ENCODE measurements at regions not wholly inside any gene's neighbourhood (a gene's known extent, or its start where the extent isn't known, plus 50 kb on each side); places are given as distances from the start of the nearest gene placed in this dataset.
A peak's percentile ranks its signal among the peaks of the same experiment; 100 is the strongest.

- no CpG with 5 or more reads among the region's 1 CpG for WGBS (ENCODE audit: insufficient coverage)
- Histone ChIP-seq H3K36me3 (ENCODE audit: control insufficient read depth, insufficient read depth, low read length) (no peaks in the 10 kb centered on the region), H3K27ac (ENCODE audit: low read length) (no peak overlapping the region), H3K4me1 (ENCODE audit: control insufficient read depth, insufficient read depth, low read length) (no peaks in the 10 kb centered on the region), H3K4me3 (ENCODE audit: low read length) (no peak overlapping the region), H3K27me3 (ENCODE audit: control insufficient read depth, insufficient read depth, low read length) (no peaks in the 10 kb centered on the region), H3K9me3 (replicated peaks; ENCODE audit: control insufficient read depth, low read depth, low read length) (no peaks in the 10 kb centered on the region)
- DNase-seq: no peak
Observed at GRCh38 chr14:40452674-40453073, 1020.4 kb upstream of the FBXO33 start.

DNA sequence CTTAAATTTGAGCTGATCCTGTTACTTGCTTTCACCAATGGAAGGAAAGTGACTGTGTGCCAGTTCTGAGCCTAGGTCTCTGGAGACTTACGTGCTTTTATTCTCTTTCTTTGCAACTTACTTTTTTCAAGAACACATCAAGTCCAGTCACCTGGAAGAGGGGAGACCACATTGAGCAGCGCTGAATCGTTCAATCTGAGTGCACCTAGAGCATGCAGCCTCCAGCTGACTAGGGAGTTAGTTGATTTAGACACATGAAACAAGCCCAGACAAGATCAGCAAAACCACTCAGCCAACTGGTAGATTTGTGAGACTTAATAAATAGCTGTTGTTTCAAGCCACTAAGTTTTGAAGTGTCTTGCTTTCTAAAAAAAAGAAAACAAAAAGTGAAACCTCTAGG, 1014.8 kb upstream of the FBXO33 start:
- no peak overlapping the region for H3K27ac ChIP-seq (ENCODE audit: low read length)
- DNase-seq: no peak
- H3K4me1 ChIP-seq (ENCODE audit: control insufficient read depth, insufficient read depth, low read length): no peaks in the 10 kb centered on the region
- no peaks in the 10 kb centered on the region for H3K36me3 ChIP-seq (ENCODE audit: control insufficient read depth, insufficient read depth, low read length)
- no peaks in the 10 kb centered on the region for H3K9me3 ChIP-seq (replicated peaks; ENCODE audit: control insufficient read depth, low read depth, low read length)
- no peak overlapping the region for H3K4me3 ChIP-seq (ENCODE audit: low read length)
- no CpG with 5 or more reads among the region's 3 CpGs for WGBS (ENCODE audit: insufficient coverage)
- no peaks in the 10 kb centered on the region for H3K27me3 ChIP-seq (ENCODE audit: control insufficient read depth, insufficient read depth, low read length)

- H3K36me3 ChIP-seq (ENCODE audit: control insufficient read depth, insufficient read depth, low read length): no peaks in the 10 kb centered on the region
- no peaks in the 10 kb centered on the region for H3K4me1 ChIP-seq (ENCODE audit: control insufficient read depth, insufficient read depth, low read length)
Observed at GRCh38 chr14:40445020-40445419, 1012.8 kb upstream of the FBXO33 start.

DNA sequence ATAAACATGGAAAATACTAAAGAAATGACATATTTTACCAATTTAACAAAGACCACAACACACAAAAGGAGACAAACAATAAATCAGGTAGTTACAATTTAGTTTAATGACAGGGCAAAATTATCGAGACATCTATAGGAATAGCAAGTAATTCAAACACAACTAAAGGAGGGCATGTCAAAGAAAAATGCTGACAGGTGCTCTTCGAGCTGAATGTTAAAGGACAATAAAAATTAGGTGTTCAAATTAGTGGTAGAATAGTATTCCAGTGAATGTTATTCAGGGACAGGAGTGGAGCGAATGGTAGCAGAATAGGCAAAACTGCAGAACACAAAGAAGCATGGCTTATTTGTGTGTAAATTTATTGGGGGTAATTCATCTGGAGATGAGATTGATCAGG, 1004.3 kb upstream of the FBXO33 start:
- WGBS (ENCODE audit: insufficient coverage): 100% methylated on average over 1 of the region's 3 CpGs
- H3K36me3 ChIP-seq (ENCODE audit: control insufficient read depth, insufficient read depth, low read length): no peaks in the 10 kb centered on the region
- H3K27ac ChIP-seq (ENCODE audit: low read length): no peak overlapping the region
- no peaks in the 10 kb centered on the region for H3K9me3 ChIP-seq (replicated peaks; ENCODE audit: control insufficient read depth, low read depth, low read length)
- DNase-seq: no peak
- no peak overlapping the region for H3K4me3 ChIP-seq (ENCODE audit: low read length)
- H3K4me1 ChIP-seq (ENCODE audit: control insufficient read depth, insufficient read depth, low read length): no peaks in the 10 kb centered on the region
- no peaks in the 10 kb centered on the region for H3K27me3 ChIP-seq (ENCODE audit: control insufficient read depth, insufficient read depth, low read length)

More at GRCh38 chr14:40445020-40445419, 1012.8 kb upstream of the FBXO33 start:
- no peak for DNase-seq
- no peaks in the 10 kb centered on the region for H3K27me3 ChIP-seq (ENCODE audit: control insufficient read depth, insufficient read depth, low read length)
- no peak overlapping the region for H3K27ac ChIP-seq (ENCODE audit: low read length)
- no peaks in the 10 kb centered on the region for H3K9me3 ChIP-seq (replicated peaks; ENCODE audit: control insufficient read depth, low read depth, low read length)
- no peak overlapping the region for H3K4me3 ChIP-seq (ENCODE audit: low read length)
- 94% methylated on average over 2 of the region's 5 CpGs for WGBS (ENCODE audit: insufficient coverage)

GRCh38 chr14:40417777-40418401, 985.7 kb upstream of the FBXO33 start:
- H3K27me3 ChIP-seq (ENCODE audit: control insufficient read depth, insufficient read depth, low read length): no peaks in the 10 kb centered on the region
- DNase-seq: peak; percentile 11
- no peak overlapping the region for H3K27ac ChIP-seq (ENCODE audit: low read length)
- H3K4me1 ChIP-seq (ENCODE audit: control insufficient read depth, insufficient read depth, low read length): no peaks in the 10 kb centered on the region
- 60% methylated on average over 1 of the region's 6 CpGs for WGBS (ENCODE audit: insufficient coverage)
- no peaks in the 10 kb centered on the region for H3K36me3 ChIP-seq (ENCODE audit: control insufficient read depth, insufficient read depth, low read length)
- no peak overlapping the region for H3K4me3 ChIP-seq (ENCODE audit: low read length)
- H3K9me3 ChIP-seq (replicated peaks; ENCODE audit: control insufficient read depth, low read depth, low read length): no peaks in the 10 kb centered on the region

DNA sequence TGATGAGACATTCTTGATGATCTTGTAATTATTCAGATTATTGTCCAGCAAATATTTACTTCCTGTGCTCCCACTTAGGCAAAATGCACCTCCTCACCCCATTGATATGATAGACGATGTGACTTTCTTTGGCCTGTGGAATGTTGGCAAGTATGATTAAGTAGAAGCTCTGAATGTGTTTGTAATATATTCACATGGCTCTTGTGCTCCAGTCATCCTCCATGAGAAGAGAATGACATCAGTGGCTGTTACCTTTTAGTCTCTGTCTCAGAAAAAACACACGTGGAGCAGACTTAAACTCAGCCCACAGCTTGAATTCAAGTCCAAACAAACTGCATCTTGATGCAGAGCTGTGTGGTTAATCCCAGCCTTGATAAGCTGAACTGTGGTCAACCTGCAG, 984.3 kb upstream of the FBXO33 start:
- Histone ChIP-seq H3K4me3 (ENCODE audit: low read length) (no peak overlapping the region), H3K27ac (ENCODE audit: low read length) (no peak overlapping the region), H3K4me1 (ENCODE audit: control insufficient read depth, insufficient read depth, low read length) (no peaks in the 10 kb centered on the region), H3K27me3 (ENCODE audit: control insufficient read depth, insufficient read depth, low read length) (no peaks in the 10 kb centered on the region), H3K36me3 (ENCODE audit: control insufficient read depth, insufficient read depth, low read length) (no peaks in the 10 kb centered on the region), H3K9me3 (replicated peaks; ENCODE audit: control insufficient read depth, low read depth, low read length) (no peaks in the 10 kb centered on the region)
- no CpG with 5 or more reads among the region's 2 CpGs for WGBS (ENCODE audit: insufficient coverage)
- DNase-seq: no peak

- H3K27me3 ChIP-seq (ENCODE audit: control insufficient read depth, insufficient read depth, low read length): no peaks in the 10 kb centered on the region
Observed at GRCh38 chr14:40414386-40414785, 982.2 kb upstream of the FBXO33 start.

DNA sequence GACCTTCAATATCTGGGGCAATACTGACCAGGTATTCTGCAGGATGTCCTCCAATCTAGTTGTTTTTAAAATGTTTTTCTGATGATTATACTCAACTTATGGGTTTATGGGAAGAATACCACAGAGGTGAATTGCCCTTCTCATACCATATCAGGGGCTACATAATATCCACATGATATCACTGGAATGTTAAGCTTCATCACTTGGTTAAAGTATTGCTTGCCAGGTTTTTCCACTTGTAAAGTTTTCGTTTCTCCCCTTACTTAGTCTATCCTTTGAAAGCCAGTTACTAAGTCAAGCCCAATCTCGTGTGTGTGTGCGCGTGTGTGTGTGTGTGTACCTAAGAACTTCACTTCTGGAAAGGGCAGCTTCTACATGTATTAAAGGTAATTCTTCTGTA, 980.9 kb upstream of the FBXO33 start:
- Histone ChIP-seq H3K9me3 (replicated peaks; ENCODE audit: control insufficient read depth, low read depth, low read length) (peaks cover 5% of the 10 kb centered on the region), H3K4me3 (ENCODE audit: low read length) (no peak overlapping the region), H3K27me3 (ENCODE audit: control insufficient read depth, insufficient read depth, low read length) (no peaks in the 10 kb centered on the region), H3K4me1 (ENCODE audit: control insufficient read depth, insufficient read depth, low read length) (no peaks in the 10 kb centered on the region), H3K27ac (ENCODE audit: low read length) (no peak overlapping the region), H3K36me3 (ENCODE audit: control insufficient read depth, insufficient read depth, low read length) (no peaks in the 10 kb centered on the region)
- no CpG with 5 or more reads among the region's 4 CpGs for WGBS (ENCODE audit: insufficient coverage)
- DNase-seq: peak; percentile 5

More at GRCh38 chr14:40414386-40414785, 982.2 kb upstream of the FBXO33 start:
- WGBS (ENCODE audit: insufficient coverage): 11% methylated on average over 1 of the region's 2 CpGs
- Histone ChIP-seq H3K4me3 (ENCODE audit: low read length) (no peak overlapping the region), H3K36me3 (ENCODE audit: control insufficient read depth, insufficient read depth, low read length) (no peaks in the 10 kb centered on the region), H3K9me3 (replicated peaks; ENCODE audit: control insufficient read depth, low read depth, low read length) (no peaks in the 10 kb centered on the region), H3K4me1 (ENCODE audit: control insufficient read depth, insufficient read depth, low read length) (no peaks in the 10 kb centered on the region), H3K27ac (ENCODE audit: low read length) (no peak overlapping the region)
- peak; percentile 34 for DNase-seq

DNA sequence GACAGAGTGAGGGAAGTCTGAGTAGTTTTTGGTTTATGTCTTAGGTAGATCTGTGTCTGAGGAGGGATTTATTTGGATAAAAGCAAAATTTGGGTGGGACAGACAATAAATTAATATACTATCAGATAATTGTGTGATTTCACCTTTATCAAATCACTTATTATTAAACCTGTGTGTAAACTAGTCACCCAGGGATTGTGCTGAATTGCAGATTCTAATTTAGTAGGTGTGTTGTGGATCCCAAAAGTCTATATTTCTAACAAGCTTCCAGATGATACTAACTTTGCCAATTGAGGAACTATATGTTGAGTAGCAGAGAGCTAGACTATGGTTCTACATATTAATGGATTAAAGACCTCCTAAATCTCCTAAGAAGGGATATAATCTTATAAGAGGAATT, 978.5 kb upstream of the FBXO33 start:
- H3K4me3 ChIP-seq (ENCODE audit: low read length): no peak overlapping the region
- no peaks in the 10 kb centered on the region for H3K27me3 ChIP-seq (ENCODE audit: control insufficient read depth, insufficient read depth, low read length)
- peaks cover 12% of the 10 kb centered on the region for H3K9me3 ChIP-seq (replicated peaks; ENCODE audit: control insufficient read depth, low read depth, low read length)
- H3K4me1 ChIP-seq (ENCODE audit: control insufficient read depth, insufficient read depth, low read length): no peaks in the 10 kb centered on the region
- H3K36me3 ChIP-seq (ENCODE audit: control insufficient read depth, insufficient read depth, low read length): no peaks in the 10 kb centered on the region
- H3K27ac ChIP-seq (ENCODE audit: low read length): no peak overlapping the region
- no peak for DNase-seq

DNA sequence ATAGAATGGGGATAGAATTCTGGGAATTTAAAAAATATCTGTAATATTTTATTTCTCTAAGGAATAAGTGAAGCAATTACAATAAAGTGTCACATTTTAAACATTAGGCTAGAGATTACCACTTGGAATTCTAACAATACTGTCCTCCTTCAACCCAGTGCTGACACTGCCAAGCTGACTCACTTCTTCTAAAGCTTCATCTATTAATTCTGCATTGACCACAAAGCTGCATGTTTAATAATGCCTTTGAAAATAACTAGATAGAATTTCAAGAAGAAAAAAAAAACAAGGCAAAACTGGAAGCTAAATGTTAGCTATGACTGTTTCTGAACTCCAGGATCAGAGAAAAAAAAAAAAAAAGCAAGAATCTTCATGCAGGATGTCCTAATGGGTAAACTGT, 970.7 kb upstream of the FBXO33 start:
- no peak overlapping the region for H3K4me3 ChIP-seq (ENCODE audit: low read length)
- peaks cover 5% of the 10 kb centered on the region for H3K9me3 ChIP-seq (replicated peaks; ENCODE audit: control insufficient read depth, low read depth, low read length)

DNA sequence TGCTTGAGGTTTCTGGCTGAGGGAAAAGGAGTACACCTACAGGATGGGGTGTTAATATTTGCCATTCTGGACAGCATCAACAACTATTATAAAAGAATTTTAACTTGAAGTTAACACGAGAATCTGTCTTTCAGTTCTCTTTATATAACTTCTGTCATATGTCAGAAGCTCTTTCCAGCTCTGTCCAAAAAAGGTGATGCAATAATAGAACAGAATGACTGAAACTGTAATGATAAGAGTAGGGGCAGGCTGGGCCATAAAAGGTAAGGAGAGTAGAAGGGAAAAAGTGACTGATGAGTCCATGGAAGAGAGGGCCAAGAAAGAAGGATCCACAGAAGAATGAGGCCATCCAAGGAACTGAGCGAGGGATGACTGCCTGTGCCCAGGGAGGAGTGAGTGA, 966.7 kb upstream of the FBXO33 start:
- H3K36me3 ChIP-seq (ENCODE audit: control insufficient read depth, insufficient read depth, low read length): no peaks in the 10 kb centered on the region
- no peaks in the 10 kb centered on the region for H3K4me1 ChIP-seq (ENCODE audit: control insufficient read depth, insufficient read depth, low read length)
- no CpG with 5 or more reads among the region's 2 CpGs for WGBS (ENCODE audit: insufficient coverage)
- no peaks in the 10 kb centered on the region for H3K27me3 ChIP-seq (ENCODE audit: control insufficient read depth, insufficient read depth, low read length)
- DNase-seq: no peak
- H3K27ac ChIP-seq (ENCODE audit: low read length): no peak overlapping the region
- H3K9me3 ChIP-seq (replicated peaks; ENCODE audit: control insufficient read depth, low read depth, low read length): no peaks in the 10 kb centered on the region
- H3K4me3 ChIP-seq (ENCODE audit: low read length): no peak overlapping the region

More for the DNA sequence above, 970.7 kb upstream of the FBXO33 start:
- Histone ChIP-seq H3K4me1 (ENCODE audit: control insufficient read depth, insufficient read depth, low read length) (no peaks in the 10 kb centered on the region), H3K27me3 (ENCODE audit: control insufficient read depth, insufficient read depth, low read length) (no peaks in the 10 kb centered on the region), H3K36me3 (ENCODE audit: control insufficient read depth, insufficient read depth, low read length) (no peaks in the 10 kb centered on the region), H3K27ac (ENCODE audit: low read length) (no peak overlapping the region)
- no peak for DNase-seq

Data from muscle of leg (tissue), 3 donors.